ENCODE measurements at regions not wholly inside any gene's neighbourhood (a gene's known extent, or its start where the extent isn't known, plus 50 kb on each side); places are given as distances from the start of the nearest gene placed in this dataset.
"Not testable (repeated sequence)": the region's sequence is repeated elsewhere in the genome, so short reads cannot be mapped to it uniquely, and the experiment has no call there.

- intact Hi-C loops (cut with micrococcal nuclease), result no loop called here
Measured at GRCh38 chr12:131408036-131408365, 302.9 kb upstream of the SFSWAP start.

- intact Hi-C loops (cut with micrococcal nuclease), result no loop called here
Measured at GRCh38 chr12:131408484-131408883, 302.4 kb upstream of the SFSWAP start.

- intact Hi-C loops (cut with micrococcal nuclease), result no loop called here
Measured at GRCh38 chr12:131409211-131409610, 301.7 kb upstream of the SFSWAP start.

- intact Hi-C loops (cut with micrococcal nuclease), result not testable (repeated sequence)
Measured at GRCh38 chr12:131411827-131412226, 299.1 kb upstream of the SFSWAP start.

- intact Hi-C loops (cut with micrococcal nuclease), result no loop called here
Measured at GRCh38 chr12:131413006-131413405, 297.9 kb upstream of the SFSWAP start.

GRCh38 chr12:131413471-131413870 lies 297.4 kb upstream of the SFSWAP start:
- intact Hi-C loops (cut with micrococcal nuclease), result no loop called here

GRCh38 chr12:131414155-131414922 lies 296.6 kb upstream of the SFSWAP start:
- intact Hi-C loops (cut with micrococcal nuclease), result not testable (repeated sequence)

- intact Hi-C loops (cut with micrococcal nuclease), result no loop called here
Measured at GRCh38 chr12:131415781-131416180, 295.1 kb upstream of the SFSWAP start.

GRCh38 chr12:131418121-131418520 lies 292.8 kb upstream of the SFSWAP start:
- intact Hi-C loops (cut with micrococcal nuclease), result no loop called here

GRCh38 chr12:131418884-131419283 lies 292.0 kb upstream of the SFSWAP start:
- intact Hi-C loops (cut with micrococcal nuclease), result no loop called here

- intact Hi-C loops (cut with micrococcal nuclease), result no loop called here
Measured at GRCh38 chr12:131420867-131421447, 289.9 kb upstream of the SFSWAP start.

GRCh38 chr12:131421509-131422186 lies 289.2 kb upstream of the SFSWAP start:
- intact Hi-C loops (cut with micrococcal nuclease), result no loop called here

GRCh38 chr12:131422187-131422520 lies 288.7 kb upstream of the SFSWAP start:
- intact Hi-C loops (cut with micrococcal nuclease), result no loop called here

GRCh38 chr12:131422744-131423143 lies 288.1 kb upstream of the SFSWAP start:
- intact Hi-C loops (cut with micrococcal nuclease), result no loop called here

GRCh38 chr12:131424270-131424669 lies 286.6 kb upstream of the SFSWAP start:
- intact Hi-C loops (cut with micrococcal nuclease), result no loop called here

- intact Hi-C loops (cut with micrococcal nuclease), result no loop called here
Measured at GRCh38 chr12:131425112-131426075, 285.5 kb upstream of the SFSWAP start.

- intact Hi-C loops (cut with micrococcal nuclease), result no loop called here
Measured at GRCh38 chr12:131428091-131428685, 282.7 kb upstream of the SFSWAP start.

- intact Hi-C loops (cut with micrococcal nuclease), result not testable (repeated sequence)
Measured at GRCh38 chr12:131429221-131429620, 281.7 kb upstream of the SFSWAP start.

GRCh38 chr12:131429697-131430096 lies 281.2 kb upstream of the SFSWAP start:
- intact Hi-C loops (cut with micrococcal nuclease), result not testable (repeated sequence)

GRCh38 chr12:131430158-131430742 lies 280.6 kb upstream of the SFSWAP start:
- intact Hi-C loops (cut with micrococcal nuclease), result no loop called here

- intact Hi-C loops (cut with micrococcal nuclease), result not testable (repeated sequence)
Measured at GRCh38 chr12:131431126-131431655, 279.7 kb upstream of the SFSWAP start.

Data from T-helper 1 cell treated with Interleukin-12 subunit alpha and Interleukin-12 subunit beta and Interleukin-4 antibody, amounts not matched to agents 30 ng/mL and 1 ng/mL, for 36 hours (primary cell).